Left lung (tissue), 4 donors: ENCODE measurements at regions not wholly inside any gene's neighbourhood (a gene's known extent, or its start where the extent isn't known, plus 50 kb on each side); places are given as distances from the start of the nearest gene placed in this dataset.

Experiments used
- ATAC-seq: fragments of 200-7000 bp; cut with Tn5 transposase; one replicate; pipeline ENCODE4 v1.9.1; 2020; ENCODE audit warnings: moderate library complexity
- DNase-seq, 4 donors: peaks; one replicate each; pipeline ENCODE4 v3.0.0-alpha.2; 2013 to 2020
- H3K27ac ChIP-seq, 2 donors: fragments of 200-600 bp; sonication (generic) in 1 of 2; one replicate each; pipeline versions ENCODE4 v1.5.0 to v1.8.0; 2020 to 2021
- H3K27me3 ChIP-seq, 2 donors: fragments of 200-600 bp; sonication (generic) in 1 of 2; one replicate each; pipeline versions ENCODE4 v1.5.0 to v1.8.0; 2020 to 2021
- H3K36me3 ChIP-seq, 2 donors: fragments of 200-600 bp; sonication (generic) in 1 of 2; one replicate each; pipeline versions ENCODE4 v1.5.0 to v1.8.0; 2020 to 2021
- H3K4me1 ChIP-seq, 2 donors: fragments of 200-600 bp; one replicate each; pipeline ENCODE4 v1.8.0; 2021
- H3K4me3 ChIP-seq, 2 donors: fragments of 200-600 bp; sonication (generic) in 1 of 2; one replicate each; pipeline versions ENCODE4 v1.5.0 to v1.8.0; 2020 to 2021; ENCODE audit warnings: mild to moderate bottlenecking in 1 of 2
- H3K9me3 ChIP-seq, 2 donors: fragments of 200-600 bp; sonication (generic) in 1 of 2; one replicate each; pipeline versions ENCODE4 v1.5.0 to v1.8.0; 2020 to 2021
- CTCF ChIP-seq, 2 donors: fragments of 200-600 bp; sonication (generic) in 1 of 2; IDR thresholded peaks; one replicate each; pipeline versions ENCODE4 v1.5.0 to v1.8.0; 2021; ENCODE audit warnings: antibody characterized with exemption in 2 of 2
- intact Hi-C, 2 donors: fragments of 100-400 bp; cut with DNase I; formaldehyde crosslinking; loops; one replicate each; pipeline versions ENCODE4 v1.11.2 to v1.14.2; 2022
- donor health status: DM: no; HTN: yes; CAD: no.
- donor health status: DM: no; HTN: no; CAD: no.

GRCh38 chr5:57953792-57954191, 471.2 kb upstream of the ACTBL2 start:
- Histone ChIP-seq H3K9me3 (no peaks in the 10 kb centered on the region), H3K27ac (no peak overlapping the region), H3K36me3 (no peaks in the 10 kb centered on the region), H3K27me3 (no peaks in the 10 kb centered on the region), H3K4me3 (no peak overlapping the region), H3K4me1 (no peaks in the 10 kb centered on the region)
- ATAC-seq (no peak), DNase-seq (no peak)
- no peak for TF ChIP-seq CTCF (IDR thresholded peaks at IDR 0.05)
- intact Hi-C loops = no loop called here

DNA sequence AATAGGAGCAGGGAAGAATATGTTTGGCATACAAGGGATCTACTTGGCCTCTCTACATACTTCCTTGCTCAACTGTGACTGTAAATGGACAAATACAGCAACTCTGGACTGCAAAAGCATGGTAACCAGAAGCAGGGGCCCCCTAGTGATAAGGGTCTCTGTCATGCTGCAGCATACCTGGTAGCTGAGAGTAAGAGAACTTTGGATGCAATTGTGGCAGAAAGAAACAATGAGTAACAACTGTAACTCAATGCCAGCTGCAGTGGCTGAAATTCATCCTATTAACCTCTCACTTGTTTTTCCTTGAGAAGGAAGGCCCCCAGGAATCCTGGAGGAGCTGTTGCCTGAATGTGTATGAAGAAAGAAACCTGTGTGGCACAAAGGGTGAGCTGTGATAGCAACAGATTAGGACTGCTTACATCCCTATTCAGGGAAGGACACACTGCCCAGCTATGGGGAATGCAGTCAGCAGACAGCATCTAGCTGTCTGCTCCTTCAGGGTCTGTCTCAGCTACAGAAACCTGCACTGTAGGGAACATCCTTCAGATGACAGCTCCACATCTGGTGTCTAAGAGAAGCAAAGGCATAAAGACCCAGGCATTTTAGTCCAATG, 468.1 kb upstream of the ACTBL2 start:
- Histone ChIP-seq H3K9me3 (no peaks in the 10 kb centered on the region), H3K4me1 (no peaks in the 10 kb centered on the region), H3K4me3 (no peak overlapping the region), H3K27me3 (no peaks in the 10 kb centered on the region), H3K27ac (no peak overlapping the region), H3K36me3 (no peaks in the 10 kb centered on the region)
- no peak for ATAC-seq
- intact Hi-C loops = no loop called here
- TF ChIP-seq CTCF (IDR thresholded peaks at IDR 0.05) = no peak
- no peak for DNase-seq

DNA sequence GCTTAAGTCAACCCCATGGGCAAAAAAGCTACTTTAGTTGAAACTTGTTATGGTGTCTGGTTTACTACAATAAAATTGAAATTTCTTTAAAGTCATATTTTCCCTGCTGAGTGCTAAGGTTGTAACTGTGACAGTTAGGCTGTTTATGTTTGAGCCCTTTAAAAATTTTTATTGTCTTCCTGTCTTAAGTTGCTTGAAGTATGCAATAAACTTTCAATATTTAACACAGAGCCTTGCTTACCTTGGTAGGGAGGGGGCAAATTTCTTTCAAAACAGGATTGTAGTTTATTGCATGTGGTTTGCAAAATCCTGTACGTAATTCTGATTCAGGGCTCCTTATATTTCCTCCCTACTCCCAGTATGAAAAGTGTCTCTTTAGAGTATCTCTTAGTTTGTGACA, 465.5 kb upstream of the ACTBL2 start:
- Histone ChIP-seq H3K9me3 (no peaks in the 10 kb centered on the region), H3K27ac (no peak overlapping the region), H3K4me3 (no peak overlapping the region), H3K4me1 (no peaks in the 10 kb centered on the region), H3K27me3 (no peaks in the 10 kb centered on the region), H3K36me3 (no peaks in the 10 kb centered on the region)
- no peak for TF ChIP-seq CTCF (IDR thresholded peaks at IDR 0.05)
- no peak for ATAC-seq
- intact Hi-C loops = no loop called here
- DNase-seq = no peak

DNA sequence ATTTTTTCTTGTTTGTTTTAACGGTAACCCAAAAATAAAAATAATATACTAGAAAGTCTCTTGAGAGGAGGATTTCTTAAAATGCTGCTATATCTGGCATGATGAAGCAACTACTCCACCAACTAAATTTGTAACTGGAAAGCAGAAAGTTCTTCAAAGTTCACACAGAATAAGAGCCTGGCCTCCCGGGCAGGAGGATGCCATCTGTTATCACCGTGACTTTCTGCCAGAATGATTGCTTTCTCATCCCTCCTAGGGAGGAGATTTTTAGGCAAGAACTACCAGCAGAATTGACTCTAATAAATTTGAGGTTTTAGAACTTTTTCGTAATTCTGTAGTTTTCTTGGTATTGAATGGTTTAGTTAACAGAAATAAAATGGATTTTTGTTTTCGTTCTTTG, 464.6 kb upstream of the ACTBL2 start:
- Histone ChIP-seq H3K27ac (no peak overlapping the region), H3K4me1 (no peaks in the 10 kb centered on the region), H3K9me3 (no peaks in the 10 kb centered on the region), H3K27me3 (no peaks in the 10 kb centered on the region), H3K36me3 (no peaks in the 10 kb centered on the region), H3K4me3 (no peak overlapping the region)
- TF ChIP-seq CTCF (IDR thresholded peaks at IDR 0.05) = no peak
- ATAC-seq (no peak), DNase-seq (peak in 2 of 4 donors; percentile 54 to 82)
- intact Hi-C loops = no loop called here

DNA sequence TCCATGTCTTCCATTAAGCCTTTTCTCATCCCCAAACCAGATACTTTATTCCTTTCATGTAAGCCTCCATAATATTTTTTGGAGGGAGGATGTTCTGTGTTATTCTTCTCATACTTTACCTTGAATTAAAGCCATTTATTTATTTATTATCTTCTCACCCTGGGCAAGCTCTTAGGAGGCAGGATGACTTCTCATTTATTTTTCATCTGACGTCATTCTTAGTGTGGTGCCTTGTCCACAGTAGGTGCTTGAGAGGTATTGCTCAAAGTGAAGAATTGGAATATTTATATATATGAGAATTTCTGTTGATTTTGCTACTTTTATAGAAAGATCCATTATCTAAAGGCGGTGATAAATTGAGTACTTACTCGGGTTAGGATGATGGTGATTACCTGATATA, 458.3 kb upstream of the ACTBL2 start:
- H3K27me3 ChIP-seq = no peaks in the 10 kb centered on the region
- H3K4me3 ChIP-seq = no peak overlapping the region
- no peak for DNase-seq
- H3K4me1 ChIP-seq = no peaks in the 10 kb centered on the region
- no peak for ATAC-seq
- intact Hi-C loops = no loop called here
- TF ChIP-seq CTCF (IDR thresholded peaks at IDR 0.05) = no peak
- no peak overlapping the region for H3K27ac ChIP-seq
- no peaks in the 10 kb centered on the region for H3K36me3 ChIP-seq
- H3K9me3 ChIP-seq = no peaks in the 10 kb centered on the region
